Transverse colon (tissue), 4 donors: ENCODE measurements at regions not wholly inside any gene's neighbourhood (a gene's known extent, or its start where the extent isn't known, plus 50 kb on each side); places are given as distances from the start of the nearest gene placed in this dataset.

ENCODE experiments used
- DNase-seq: peaks from one replicate; pipeline ENCODE4 v3.0.0-alpha.2; 2019
- H3K27ac ChIP-seq, 4 donors: fragments of 200-600 bp; sonication (generic); 2 replicates each; pipeline ENCODE4 v1.5.1; 2016 to 2018; ENCODE audit warnings: inconsistent platforms in 4 of 4
- H3K27me3 ChIP-seq: fragments of 200-600 bp; sonication (generic); 2 replicates; pipeline ENCODE4 v1.5.1; 2017; ENCODE audit warnings: inconsistent platforms
- H3K36me3 ChIP-seq, 4 donors: fragments of 200-600 bp; sonication (generic); 2 replicates each; pipeline ENCODE4 v1.5.1; 2017 to 2019; ENCODE audit warnings: inconsistent platforms in 4 of 4
- H3K4me1 ChIP-seq, 4 donors: fragments of 200-600 bp; sonication (generic); 2 replicates each; pipeline ENCODE4 v1.5.1; 2017 to 2020; ENCODE audit warnings: inconsistent platforms in 4 of 4
- H3K4me3 ChIP-seq, 4 donors: fragments of 200-600 bp; sonication (generic); 1 replicate in 1 of 4; 2 replicates in 3 of 4; pipeline versions ENCODE4 v1.5.1 to v1.6.1; 2017 to 2019; ENCODE audit warnings: inconsistent platforms in 4 of 4
- H3K9me3 ChIP-seq, 2 donors: fragments of 200-600 bp; sonication (generic); 2 replicates each; pipeline ENCODE4 v1.5.1; 2017 to 2019; ENCODE audit warnings: inconsistent platforms in 2 of 2
- CTCF ChIP-seq, 5 experiments: fragments of 200-600 bp in 3 of 5; fragments of 450-650 bp in 2 of 5; sonication (generic) in 3 of 5; IDR thresholded peaks; 1 replicate in 2 of 5; 2 replicates in 3 of 5; pipeline ENCODE4 v1.5.1; 2016 to 2017; ENCODE audit warnings: antibody characterized with exemption in 5 of 5, inconsistent platforms in 3 of 5, mild to moderate bottlenecking in 2 of 5, moderate library complexity in 1 of 5
- EP300 ChIP-seq: sonication (generic); formaldehyde crosslinking; IDR thresholded peaks from one replicate; pipeline ENCODE4 v1.6.1; 2017; ENCODE audit warnings: antibody characterized with exemption, low read depth
- POLR2A ChIP-seq: fragments of 450-650 bp; IDR thresholded peaks from one replicate; pipeline ENCODE4 v1.6.1; 2016; ENCODE audit warnings: antibody characterized with exemption, mild to moderate bottlenecking, moderate library complexity
- POLR2AphosphoS5 ChIP-seq, 3 donors: sonication (generic); formaldehyde crosslinking; IDR thresholded peaks; one replicate each; pipeline ENCODE4 v1.6.1; 2016; ENCODE audit warnings: antibody characterized with exemption in 3 of 3
- WGBS, 2 donors: methylation state at CpG; one replicate each; pipeline ENCODE4 v1.1.5; 2018; ENCODE audit warnings: low coverage in 1 of 2; 5-methylcytosine and 5-hydroxymethylcytosine counted together
- in situ Hi-C, 4 donors: fragments of 200-750 bp; cut with MboI; loops; one replicate each; pipeline versions ENCODE4 v1.15.0 to v1.15.1; 2017; ENCODE audit warnings: low sequenced_read_pairs in 3 of 4, low pct_ligation_motif_present in 1 of 4, low pct_unique_long_range_greater_than_20kb in 1 of 4
- intact Hi-C: fragments of 100-400 bp; cut with DNase I; formaldehyde crosslinking; loops from one replicate; pipeline ENCODE4 v1.15.1; 2023; ENCODE audit warnings: low total_unique reads

DNA sequence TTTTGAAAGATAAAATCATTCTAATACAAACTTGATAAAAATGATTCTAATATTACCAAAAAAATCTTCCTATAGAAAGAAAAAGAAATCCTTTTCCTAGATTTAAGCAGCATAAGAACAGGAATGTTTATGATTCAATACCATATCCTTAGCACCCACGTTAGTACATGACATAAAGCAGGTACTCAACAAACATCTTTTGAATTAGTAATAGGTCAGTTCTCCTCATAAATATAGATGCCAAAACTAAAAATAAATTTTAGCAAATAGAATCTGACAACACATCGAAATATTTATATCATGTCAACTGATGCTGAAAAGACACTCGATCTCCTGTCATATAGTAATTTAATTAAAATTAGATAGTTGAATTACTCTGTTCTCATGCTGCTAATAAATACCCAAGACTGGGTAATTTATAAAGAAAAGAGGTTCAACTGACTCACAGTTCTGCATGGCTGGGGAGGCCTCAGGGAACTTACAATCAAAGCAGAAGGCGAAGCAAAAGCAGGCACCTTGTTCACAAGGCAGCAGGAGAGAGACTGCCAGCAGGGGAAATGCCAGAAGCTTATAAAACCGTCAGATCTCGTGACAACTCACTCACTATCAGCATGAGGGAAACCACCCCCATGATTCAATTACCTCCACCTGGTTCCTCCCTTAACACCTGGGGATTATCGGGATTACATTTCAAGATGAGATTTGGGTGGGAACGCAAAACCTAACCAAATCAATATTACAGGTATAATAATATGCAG is 191.8 kb downstream of the HTR7 start:
- intact Hi-C loops = no loop called here
- Histone ChIP-seq H3K27me3 (no peaks in the 10 kb centered on the region), H3K4me3 (no peak overlapping the region), H3K36me3 (no peaks in the 10 kb centered on the region), H3K4me1 (no peaks in the 10 kb centered on the region), H3K27ac (no peak overlapping the region), H3K9me3 (no peaks in the 10 kb centered on the region)
- TF ChIP-seq EP300 = no peak
- TF ChIP-seq POLR2AphosphoS5 (IDR thresholded peaks at IDR 0.05) = no peak
- no peak for TF ChIP-seq CTCF (IDR thresholded peaks at IDR 0.05)
- no peak for TF ChIP-seq POLR2A
- in situ Hi-C loops = no loop called here
- 51 to 53% methylated on average over 7 to 8 of the region's 8 CpGs for WGBS, 2 donors
- DNase-seq = no peak

DNA sequence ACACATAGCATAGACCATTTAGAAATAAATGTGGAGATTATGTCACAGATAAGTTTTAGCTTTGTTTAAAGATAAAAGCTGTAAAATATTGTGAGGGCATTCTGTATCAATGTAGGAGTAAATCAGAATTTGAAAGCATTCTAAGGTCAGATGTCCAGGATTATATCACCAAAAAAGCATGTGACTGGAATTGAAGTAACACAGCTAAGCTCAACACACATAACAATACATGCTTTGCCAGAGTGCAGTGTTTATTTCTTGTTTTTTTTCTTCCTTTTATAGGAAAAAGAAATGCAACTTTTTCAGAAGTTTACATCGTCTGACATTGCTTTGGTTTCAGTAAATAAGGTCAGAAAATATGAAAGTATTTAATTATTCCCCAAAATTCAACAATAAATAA is 183.4 kb downstream of the HTR7 start:
- no peak for DNase-seq
- H3K36me3 ChIP-seq = no peaks in the 10 kb centered on the region
- no peak overlapping the region for H3K27ac ChIP-seq
- no peaks in the 10 kb centered on the region for H3K27me3 ChIP-seq
- no peaks in the 10 kb centered on the region for H3K4me1 ChIP-seq
- intact Hi-C loops (no loop called here), in situ Hi-C loops (no loop called here)
- H3K9me3 ChIP-seq = no peaks in the 10 kb centered on the region
- TF ChIP-seq CTCF (IDR thresholded peaks at IDR 0.05) (no peak), POLR2AphosphoS5 (IDR thresholded peaks at IDR 0.05) (no peak), EP300 (no peak), POLR2A (no peak)
- WGBS, 2 donors = 48 to 74% methylated on average over 1 of the region's 1 CpG
- H3K4me3 ChIP-seq = no peak overlapping the region

DNA sequence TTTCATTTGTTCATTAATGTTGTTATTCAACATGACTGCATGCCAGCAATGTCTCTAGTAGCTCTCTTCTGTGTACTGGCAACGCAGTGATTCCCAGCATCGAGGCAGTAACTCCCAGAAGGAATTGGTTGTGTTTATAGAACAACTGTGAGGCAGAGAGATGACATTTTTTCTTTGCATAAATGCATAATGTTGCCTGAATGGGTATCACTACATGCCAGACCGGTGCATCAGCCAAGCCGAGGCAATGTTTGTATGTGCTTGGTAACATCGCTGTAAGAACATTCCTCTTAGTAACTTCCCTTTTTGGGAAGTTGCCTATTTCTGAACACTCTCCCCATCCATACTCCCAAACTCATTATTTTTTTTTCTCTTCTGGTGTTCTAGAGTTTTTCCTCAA is 182.9 kb downstream of the HTR7 start:
- Histone ChIP-seq H3K4me1 (no peaks in the 10 kb centered on the region), H3K9me3 (no peaks in the 10 kb centered on the region), H3K36me3 (no peaks in the 10 kb centered on the region), H3K27ac (no peak overlapping the region), H3K27me3 (no peaks in the 10 kb centered on the region), H3K4me3 (no peak overlapping the region)
- no peak for TF ChIP-seq POLR2A
- TF ChIP-seq EP300 = no peak
- TF ChIP-seq POLR2AphosphoS5 (IDR thresholded peaks at IDR 0.05) = no peak
- TF ChIP-seq CTCF (IDR thresholded peaks at IDR 0.05) = no peak
- in situ Hi-C loops = no loop called here
- peak; percentile 8 for DNase-seq
- intact Hi-C loops = no loop called here
- WGBS, 2 donors = 54 to 67% methylated on average over 5 of the region's 5 CpGs

GRCh38 chr10:90675621-90676020 is 182.2 kb downstream of the HTR7 start:
- H3K27ac ChIP-seq = no peak overlapping the region
- H3K27me3 ChIP-seq = no peaks in the 10 kb centered on the region
- intact Hi-C loops = no loop called here
- WGBS, 2 donors = 64 to 85% methylated on average over 2 of the region's 2 CpGs
- H3K36me3 ChIP-seq = no peaks in the 10 kb centered on the region
- no peak overlapping the region for H3K4me3 ChIP-seq
- TF ChIP-seq EP300 = no peak
- no peak for TF ChIP-seq POLR2AphosphoS5 (IDR thresholded peaks at IDR 0.05)
- no peak for TF ChIP-seq CTCF (IDR thresholded peaks at IDR 0.05)
- no peak for TF ChIP-seq POLR2A
- DNase-seq = no peak
- H3K4me1 ChIP-seq = no peaks in the 10 kb centered on the region
- no peaks in the 10 kb centered on the region for H3K9me3 ChIP-seq
- in situ Hi-C loops = no loop called here
